ENCODE measurements at regions not wholly inside any gene's neighbourhood (a gene's known extent, or its start where the extent isn't known, plus 50 kb on each side); places are given as distances from the start of the nearest gene placed in this dataset.

- TF ChIP-seq HDAC2 (IDR thresholded peaks at IDR 0.05) (no peak), KDM1A (IDR thresholded peaks at IDR 0.05; ENCODE audit: borderline replicate concordance) (no peak), EP300 (IDR thresholded peaks at IDR 0.05; ENCODE audit: borderline replicate concordance in 1 of 2, control insufficient read depth in 1 of 2, low read depth in 2 of 2, low read length in 2 of 2) (no peak), NFIC (IDR thresholded peaks at IDR 0.05; ENCODE audit: low read depth, low read length) (no peak), CBX3 (IDR thresholded peaks at IDR 0.05; ENCODE audit: borderline replicate concordance, low read depth) (no peak), ZSCAN29 (IDR thresholded peaks at IDR 0.05) (no peak), POLR2A (IDR thresholded peaks at IDR 0.05; ENCODE audit: low read depth, low read length) (no peak), TARDBP (IDR thresholded peaks at IDR 0.05; ENCODE audit: borderline replicate concordance) (no peak), NBN (IDR thresholded peaks at IDR 0.05) (no peak)
Measured at GRCh38 chr2:53095227-53095626, 672.4 kb upstream of the CHAC2 start (continued).

GRCh38 chr2:53093355-53093754 lies 674.2 kb upstream of the CHAC2 start:
- in situ Hi-C loops (cut with MboI) (no loop called here), intact Hi-C loops (cut with micrococcal nuclease; ENCODE audit: unreplicated experiment) (no loop called here)
- ChIA-PET RAD21 (ENCODE audit: unreplicated experiment) (no interaction called here), CTCF (no interaction called here), SMC1A (ENCODE audit: uncharacterized antibody, unreplicated experiment) (interaction anchor here (0.7 kb wide), 1 partner anchor 405 kb away, joined by 5 read pairs; no protein-coding TSS in a partner anchor), POLR2A (no interaction called here)
- Histone ChIP-seq H3K9me3 (replicated peaks; ENCODE audit: control insufficient read depth, insufficient read depth, low read length) (no peaks in the 10 kb centered on the region), H4K20me1 (ENCODE audit: control insufficient read depth, insufficient read depth) (no peaks in the 10 kb centered on the region), H3K4me2 (ENCODE audit: control insufficient read depth, insufficient read depth) (no peak overlapping the region), H3K27me3 (replicated peaks in 1 of 2; ENCODE audit: control insufficient read depth in 2 of 2, insufficient read depth in 2 of 2, low read length in 1 of 2) (no peaks in the 10 kb centered on the region; a peak in 1 of 4 replicates), H3K27ac (ENCODE audit: control insufficient read depth, insufficient read depth) (no peak overlapping the region), H3K9ac (ENCODE audit: control insufficient read depth, insufficient read depth, low read length) (no peak overlapping the region), H2AFZ (ENCODE audit: control insufficient read depth, low read depth, low read length) (no peak overlapping the region), H3K4me1 (ENCODE audit: control insufficient read depth, insufficient read depth, low read length) (no peaks in the 10 kb centered on the region), H3K79me2 (ENCODE audit: control insufficient read depth, insufficient read depth, low read length) (no peaks in the 10 kb centered on the region), H3K4me3 (no peak overlapping the region), H3K36me3 (ENCODE audit: control insufficient read depth in 2 of 2, insufficient read depth in 2 of 2, low read length in 1 of 2) (no peaks in the 10 kb centered on the region)
- 0% methylated on average over 1 of the region's 1 CpG for WGBS (ENCODE audit: insufficient coverage, insufficient replicate concordance, low lambda C conversion rate, missing lambda C conversion rate)
- no peak for ATAC-seq
- DNase-seq (ENCODE audit: low read depth, low spot score), result no peak
- BruUV-seq (replicated peaks), result no TSS peak
- no peak for TF ChIP-seq SP1 (IDR thresholded peaks at IDR 0.05; ENCODE audit: low read depth, low read length)
- no peak for TF ChIP-seq PBX3 (IDR thresholded peaks at IDR 0.05; ENCODE audit: insufficient replicate concordance, low read depth, low read length)
- no peak for TF ChIP-seq TARDBP (IDR thresholded peaks at IDR 0.05; ENCODE audit: borderline replicate concordance)
- TF ChIP-seq NR2C1 (IDR thresholded peaks at IDR 0.05), result no peak
- TF ChIP-seq SMC3 (IDR thresholded peaks at IDR 0.05; ENCODE audit: borderline replicate concordance, low read length), result no peak
- TF ChIP-seq WRNIP1 (IDR thresholded peaks at IDR 0.05; ENCODE audit: borderline replicate concordance, low read depth, low read length), result no peak
- TF ChIP-seq TCF3 (IDR thresholded peaks at IDR 0.05; ENCODE audit: borderline replicate concordance, insufficient read depth, low read depth, low read length), result no peak
- TF ChIP-seq BACH1 (IDR thresholded peaks at IDR 0.05; ENCODE audit: borderline replicate concordance), result no peak
- no peak for TF ChIP-seq SIX5 (IDR thresholded peaks at IDR 0.05; ENCODE audit: low read depth, low read length, severe bottlenecking)
- no peak for TF ChIP-seq RFX5 (IDR thresholded peaks at IDR 0.05; ENCODE audit: low read depth, low read length)
- no peak for TF ChIP-seq EP300 (IDR thresholded peaks at IDR 0.05; ENCODE audit: borderline replicate concordance in 1 of 2, control insufficient read depth in 1 of 2, low read depth in 2 of 2, low read length in 2 of 2)
- TF ChIP-seq MYC (IDR thresholded peaks at IDR 0.05; ENCODE audit: insufficient read depth, insufficient read length, insufficient replicate concordance, low read length, severe bottlenecking), result no peak
- TF ChIP-seq JUNB (IDR thresholded peaks at IDR 0.05), result no peak
- no peak for FAIRE-seq
